GM06990 (cell line): ENCODE measurements at regions not wholly inside any gene's neighbourhood (a gene's known extent, or its start where the extent isn't known, plus 50 kb on each side); places are given as distances from the start of the nearest gene placed in this dataset.

ENCODE experiments used
- DNase-seq: peaks from one replicate; pipeline ENCODE4 v3.0.0-alpha.2; 2011; ENCODE audit not compliant: insufficient read length; ENCODE audit errors: extremely low read depth
- H3K27me3 ChIP-seq: replicated peaks from 2 replicates; pipeline ENCODE4 v1.6.0; 2011; ENCODE audit warnings: low read length; ENCODE audit not compliant: control insufficient read depth, insufficient read depth
- H3K36me3 ChIP-seq: 2 replicates; pipeline ENCODE4 v1.5.1; 2011; ENCODE audit warnings: low read length; ENCODE audit not compliant: control insufficient read depth, insufficient read depth
- H3K4me3 ChIP-seq: replicated peaks from 2 replicates; pipeline ENCODE4 v1.5.1; 2011; ENCODE audit warnings: low read depth, mild to moderate bottlenecking, control low read depth, low read length
- TF ChIP-seq, protein P1 (sequence below): IDR thresholded peaks from 2 replicates; pipeline ENCODE4 v1.5.1; 2011; ENCODE audit warnings: low read length, control low read depth, mild to moderate bottlenecking, inconsistent platforms; ENCODE audit not compliant: insufficient read depth, poor library complexity, severe bottlenecking

DNA sequence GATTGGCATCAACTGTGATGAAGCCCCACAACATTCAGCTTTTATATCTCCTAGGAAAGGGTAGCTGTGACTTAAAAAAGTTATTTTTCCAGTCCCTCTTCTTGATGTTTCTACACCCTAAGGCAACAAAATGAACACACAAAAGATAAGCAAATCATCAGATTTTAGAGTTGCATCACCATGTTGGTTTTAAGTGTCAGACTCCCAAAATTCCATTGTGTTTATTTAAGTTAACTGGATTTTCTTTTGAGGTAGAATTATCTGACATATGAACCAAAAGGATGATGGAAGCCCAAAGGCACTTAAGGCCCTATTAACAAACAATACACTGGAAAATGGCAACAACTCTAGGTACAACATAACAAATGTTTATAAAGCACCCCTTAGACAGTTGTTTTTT lies 261.7 kb upstream of the SLC39A10 start:
- DNase-seq, result no peak
- Histone ChIP-seq H3K4me3 (no peak overlapping the region), H3K36me3 (no peaks in the 10 kb centered on the region), H3K27me3 (no peaks in the 10 kb centered on the region)
- TF ChIP-seq, protein P1, sequence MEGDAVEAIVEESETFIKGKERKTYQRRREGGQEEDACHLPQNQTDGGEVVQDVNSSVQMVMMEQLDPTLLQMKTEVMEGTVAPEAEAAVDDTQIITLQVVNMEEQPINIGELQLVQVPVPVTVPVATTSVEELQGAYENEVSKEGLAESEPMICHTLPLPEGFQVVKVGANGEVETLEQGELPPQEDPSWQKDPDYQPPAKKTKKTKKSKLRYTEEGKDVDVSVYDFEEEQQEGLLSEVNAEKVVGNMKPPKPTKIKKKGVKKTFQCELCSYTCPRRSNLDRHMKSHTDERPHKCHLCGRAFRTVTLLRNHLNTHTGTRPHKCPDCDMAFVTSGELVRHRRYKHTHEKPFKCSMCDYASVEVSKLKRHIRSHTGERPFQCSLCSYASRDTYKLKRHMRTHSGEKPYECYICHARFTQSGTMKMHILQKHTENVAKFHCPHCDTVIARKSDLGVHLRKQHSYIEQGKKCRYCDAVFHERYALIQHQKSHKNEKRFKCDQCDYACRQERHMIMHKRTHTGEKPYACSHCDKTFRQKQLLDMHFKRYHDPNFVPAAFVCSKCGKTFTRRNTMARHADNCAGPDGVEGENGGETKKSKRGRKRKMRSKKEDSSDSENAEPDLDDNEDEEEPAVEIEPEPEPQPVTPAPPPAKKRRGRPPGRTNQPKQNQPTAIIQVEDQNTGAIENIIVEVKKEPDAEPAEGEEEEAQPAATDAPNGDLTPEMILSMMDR, result no peak

DNA sequence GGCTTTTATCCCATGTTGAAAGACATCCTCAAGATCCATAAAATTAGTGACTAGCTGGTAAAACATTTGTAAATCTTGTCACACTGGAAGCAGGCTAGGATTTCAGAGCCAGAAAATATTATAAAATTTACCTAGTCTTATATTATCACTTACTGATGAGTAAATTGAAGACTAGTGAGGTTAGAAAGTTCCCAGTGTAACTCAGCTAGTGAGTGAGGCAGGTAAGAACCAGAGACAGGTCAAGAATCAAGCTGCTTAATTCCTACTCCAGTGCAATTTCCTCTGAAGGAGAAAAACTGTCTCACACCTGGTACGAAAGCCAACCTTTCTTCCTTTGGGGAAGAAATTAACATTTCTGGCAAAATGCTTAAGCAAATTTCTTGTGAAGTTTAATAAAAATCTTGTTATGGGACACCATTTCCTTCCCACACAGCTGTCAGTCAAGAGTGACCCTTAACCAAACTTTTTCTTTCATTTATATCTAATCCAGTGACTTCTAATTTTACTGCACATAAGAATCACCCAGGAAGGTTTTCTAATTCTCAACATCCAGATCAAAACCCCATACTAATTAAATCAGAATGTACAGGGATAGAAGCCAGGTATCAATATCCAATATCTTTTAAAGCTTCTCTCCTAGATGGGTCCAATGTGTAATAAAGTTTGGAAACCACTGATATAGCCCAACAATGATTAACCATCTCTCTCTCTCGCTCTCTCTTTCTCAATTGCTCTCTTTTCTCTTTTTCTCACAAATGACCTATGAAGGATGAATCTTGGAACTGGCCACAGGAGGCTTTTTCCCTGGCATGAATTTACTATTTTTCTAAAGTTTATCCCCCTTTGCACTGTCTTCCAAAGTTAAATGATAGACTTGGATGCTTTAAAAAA lies 264.3 kb upstream of the SLC39A10 start:
- Histone ChIP-seq H3K27me3 (no peaks in the 10 kb centered on the region), H3K36me3 (no peaks in the 10 kb centered on the region), H3K4me3 (no peak overlapping the region)
- no peak for DNase-seq
- TF ChIP-seq, protein P1, result no peak

- DNase-seq, result no peak
- Histone ChIP-seq H3K27me3 (no peaks in the 10 kb centered on the region), H3K36me3 (no peaks in the 10 kb centered on the region), H3K4me3 (no peak overlapping the region)
- TF ChIP-seq, protein P1, result no peak
Observed at GRCh38 chr2:195390686-195391321, 266.2 kb upstream of the SLC39A10 start.

GRCh38 chr2:195388028-195388427 lies 269.0 kb upstream of the SLC39A10 start:
- H3K4me3 ChIP-seq, result no peak overlapping the region
- no peaks in the 10 kb centered on the region for H3K36me3 ChIP-seq
- TF ChIP-seq, protein P1, result no peak
- H3K27me3 ChIP-seq, result no peaks in the 10 kb centered on the region
- no peak for DNase-seq

DNA sequence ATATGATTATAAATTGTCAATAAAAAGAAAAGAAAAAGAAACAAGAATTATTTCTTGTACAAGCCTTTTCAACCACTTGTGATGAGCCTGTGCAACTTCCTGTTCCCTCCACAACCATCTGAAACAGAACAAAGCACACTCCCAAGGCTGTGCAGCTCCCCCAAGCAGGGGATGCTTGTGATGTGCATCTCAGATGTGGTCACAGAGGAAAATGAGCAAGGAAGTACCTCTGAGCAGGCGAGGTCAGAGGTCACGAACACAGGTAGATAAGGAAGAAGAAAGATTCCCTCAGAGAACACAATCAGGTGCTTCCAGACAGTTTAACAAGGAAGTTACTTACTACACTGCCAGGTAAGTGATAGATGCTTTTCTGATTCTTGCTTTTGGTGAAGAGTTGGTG lies 274.8 kb upstream of the SLC39A10 start:
- no peaks in the 10 kb centered on the region for H3K27me3 ChIP-seq
- no peak for DNase-seq

More for the DNA sequence above, 274.8 kb upstream of the SLC39A10 start:
- TF ChIP-seq, protein P1, result no peak
- Histone ChIP-seq H3K36me3 (no peaks in the 10 kb centered on the region), H3K4me3 (no peak overlapping the region)
